Breast epithelium (tissue), 3 donors: ENCODE measurements at regions not wholly inside any gene's neighbourhood (a gene's known extent, or its start where the extent isn't known, plus 50 kb on each side); places are given as distances from the start of the nearest gene placed in this dataset.

ENCODE experiments used
- CTCF ChIP-seq, 3 donors: fragments of 450-650 bp; IDR thresholded peaks; one replicate each; pipeline ENCODE4 v1.5.1; 2016 to 2017; ENCODE audit warnings: antibody characterized with exemption in 3 of 3, mild to moderate bottlenecking in 3 of 3, moderate library complexity in 3 of 3
- POLR2A ChIP-seq: fragments of 450-650 bp; IDR thresholded peaks from one replicate; pipeline ENCODE4 v1.6.1; 2016; ENCODE audit warnings: antibody characterized with exemption, mild to moderate bottlenecking, moderate library complexity

GRCh38 chr9:111114486-111114885, 76.2 kb upstream of the LPAR1 start:
- no peak for TF ChIP-seq CTCF (IDR thresholded peaks at IDR 0.05)
- TF ChIP-seq POLR2A = no peak
